ENCODE measurements at regions not wholly inside any gene's neighbourhood (a gene's known extent, or its start where the extent isn't known, plus 50 kb on each side); places are given as distances from the start of the nearest gene placed in this dataset.
"Not testable (repeated sequence)": the region's sequence is repeated elsewhere in the genome, so short reads cannot be mapped to it uniquely, and the experiment has no call there.

DNA sequence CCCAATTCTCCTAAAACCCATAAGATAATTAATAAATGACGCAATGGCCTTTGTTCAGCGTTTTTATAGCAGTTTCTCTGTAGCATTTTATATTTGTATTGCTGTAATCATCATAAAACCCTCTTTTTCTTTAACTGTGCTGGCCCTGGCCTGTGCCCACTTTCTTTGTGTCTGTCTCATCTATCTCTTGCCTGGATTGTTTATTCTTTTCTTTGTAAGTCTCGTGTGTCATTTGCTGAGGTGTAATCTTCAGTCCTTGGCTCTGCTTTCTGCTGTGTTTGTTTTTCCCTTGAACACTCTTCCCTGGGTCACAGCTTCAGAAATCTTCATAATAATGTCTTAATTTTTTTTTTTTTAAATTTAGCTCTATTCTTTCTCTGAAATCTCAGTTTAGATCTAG, 525.8 kb upstream of the LINC00305 start:
- Histone ChIP-seq H3K9me3 (no peaks in the 10 kb centered on the region), H3K4me2 (no peak overlapping the region), H3K4me1 (no peaks in the 10 kb centered on the region), H3K4me3 (no peak overlapping the region), H3K27ac (no peak overlapping the region)
- FAIRE-seq (no peak), ATAC-seq (no peak), DNase-seq (ENCODE audit: low read depth in 1 of 2, low spot score in 1 of 2) (no peak)
- ChIA-PET CTCF (no interaction called here), POLR2A (no interaction called here)
- 3% methylated on average over 3 of the region's 3 CpGs for WGBS (ENCODE audit: missing lambda C conversion rate)
- no peak for TF ChIP-seq CEBPB (IDR thresholded peaks at IDR 0.05)
- no peak for TF ChIP-seq NPAS2 (CRISPR knock-in tag; IDR thresholded peaks at IDR 0.05; ENCODE audit: borderline replicate concordance)
- TF ChIP-seq ESRRA (IDR thresholded peaks at IDR 0.05; ENCODE audit: borderline replicate concordance, low read length) = no peak
- no peak for TF ChIP-seq E2F6 (IDR thresholded peaks at IDR 0.05; ENCODE audit: borderline replicate concordance, low read depth)
- TF ChIP-seq HOXA7 (CRISPR knock-in tag; IDR thresholded peaks at IDR 0.05) = no peak
- TF ChIP-seq EP300 (IDR thresholded peaks at IDR 0.05) = no peak
- no peak for TF ChIP-seq TFCP2L1 (CRISPR knock-in tag; IDR thresholded peaks at IDR 0.05)
- no peak for TF ChIP-seq RAD21 (conservative IDR thresholded peaks at IDR 0.05 in 1 of 2, IDR thresholded peaks at IDR 0.05 in 1 of 2)
- TF ChIP-seq RARB (CRISPR knock-in tag; IDR thresholded peaks at IDR 0.05) = no peak
- no peak for TF ChIP-seq HDAC2 (IDR thresholded peaks at IDR 0.05)
- no peak for TF ChIP-seq PHF8 (IDR thresholded peaks at IDR 0.05; ENCODE audit: borderline replicate concordance, low read depth)
- TF ChIP-seq, protein P1, sequence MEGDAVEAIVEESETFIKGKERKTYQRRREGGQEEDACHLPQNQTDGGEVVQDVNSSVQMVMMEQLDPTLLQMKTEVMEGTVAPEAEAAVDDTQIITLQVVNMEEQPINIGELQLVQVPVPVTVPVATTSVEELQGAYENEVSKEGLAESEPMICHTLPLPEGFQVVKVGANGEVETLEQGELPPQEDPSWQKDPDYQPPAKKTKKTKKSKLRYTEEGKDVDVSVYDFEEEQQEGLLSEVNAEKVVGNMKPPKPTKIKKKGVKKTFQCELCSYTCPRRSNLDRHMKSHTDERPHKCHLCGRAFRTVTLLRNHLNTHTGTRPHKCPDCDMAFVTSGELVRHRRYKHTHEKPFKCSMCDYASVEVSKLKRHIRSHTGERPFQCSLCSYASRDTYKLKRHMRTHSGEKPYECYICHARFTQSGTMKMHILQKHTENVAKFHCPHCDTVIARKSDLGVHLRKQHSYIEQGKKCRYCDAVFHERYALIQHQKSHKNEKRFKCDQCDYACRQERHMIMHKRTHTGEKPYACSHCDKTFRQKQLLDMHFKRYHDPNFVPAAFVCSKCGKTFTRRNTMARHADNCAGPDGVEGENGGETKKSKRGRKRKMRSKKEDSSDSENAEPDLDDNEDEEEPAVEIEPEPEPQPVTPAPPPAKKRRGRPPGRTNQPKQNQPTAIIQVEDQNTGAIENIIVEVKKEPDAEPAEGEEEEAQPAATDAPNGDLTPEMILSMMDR (IDR thresholded peaks at IDR 0.05) = no peak
- TF ChIP-seq HOXB13 (CRISPR knock-in tag; IDR thresholded peaks at IDR 0.05; ENCODE audit: low read depth) = no peak

DNA sequence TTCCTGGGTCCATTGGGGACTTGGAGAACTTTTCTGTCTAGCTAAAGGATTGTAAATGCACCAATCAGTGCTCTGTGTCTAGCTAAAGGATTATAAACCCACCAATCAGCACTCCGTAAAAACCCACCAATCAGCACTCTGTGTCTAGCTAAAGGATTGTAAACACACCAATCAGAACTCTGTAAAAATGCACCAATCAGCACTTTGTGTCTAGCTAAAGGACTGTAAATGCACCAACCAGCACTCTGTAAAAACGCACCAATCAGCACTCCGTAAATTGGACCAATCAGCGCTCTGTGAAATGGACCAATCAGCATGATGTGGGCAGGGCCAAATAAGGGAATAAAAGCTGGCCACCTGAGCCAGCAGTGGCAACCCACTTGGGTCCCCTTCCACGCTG, 522.4 kb upstream of the LINC00305 start:
- CTCF ChIA-PET, ATAC-seq, FAIRE-seq: not testable (repeated sequence)

DNA sequence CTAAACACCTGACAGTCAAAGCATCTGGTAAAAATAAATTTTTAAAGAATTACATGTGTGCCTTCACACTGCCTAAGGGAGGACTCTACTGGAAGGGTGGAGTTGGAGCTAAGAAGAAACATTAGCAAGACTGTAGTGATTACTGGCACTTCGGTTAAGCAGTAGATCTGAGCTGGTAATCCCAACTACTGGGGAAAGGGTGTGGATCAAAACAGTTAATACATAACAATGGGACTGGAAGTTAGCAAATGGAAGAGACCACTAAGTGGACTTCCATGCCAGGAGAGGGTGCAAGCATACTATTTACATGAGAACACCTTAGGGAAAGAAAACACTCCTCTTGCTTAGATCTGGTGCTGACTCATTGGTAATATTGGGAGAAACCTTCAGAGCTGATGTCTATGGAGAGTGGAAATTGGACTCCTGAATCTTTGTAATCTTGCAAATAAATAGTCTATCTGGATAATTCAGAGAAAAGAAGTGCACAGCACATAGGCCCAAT, 519.6 kb upstream of the LINC00305 start:
- no peak for FAIRE-seq
- Histone ChIP-seq H3K27ac (no peak overlapping the region), H3K9me3 (no peaks in the 10 kb centered on the region), H3K4me3 (no peak overlapping the region), H3K4me1 (no peaks in the 10 kb centered on the region), H3K4me2 (no peak overlapping the region)
- ATAC-seq = no peak
- ChIA-PET POLR2A (no interaction called here), CTCF (no interaction called here)
- 14% methylated on average over 1 of the region's 1 CpG for WGBS (ENCODE audit: missing lambda C conversion rate)
- DNase-seq (ENCODE audit: low read depth in 1 of 2, low spot score in 1 of 2) = no peak
- TF ChIP-seq REST (IDR thresholded peaks at IDR 0.05) = no peak
- TF ChIP-seq, protein P1 (IDR thresholded peaks at IDR 0.05) = no peak
- TF ChIP-seq MAZ (IDR thresholded peaks at IDR 0.05; ENCODE audit: borderline replicate concordance, low read depth, low read length) = no peak
- TF ChIP-seq ZSCAN20 (CRISPR knock-in tag; IDR thresholded peaks at IDR 0.05) = no peak
- TF ChIP-seq, protein P2, sequence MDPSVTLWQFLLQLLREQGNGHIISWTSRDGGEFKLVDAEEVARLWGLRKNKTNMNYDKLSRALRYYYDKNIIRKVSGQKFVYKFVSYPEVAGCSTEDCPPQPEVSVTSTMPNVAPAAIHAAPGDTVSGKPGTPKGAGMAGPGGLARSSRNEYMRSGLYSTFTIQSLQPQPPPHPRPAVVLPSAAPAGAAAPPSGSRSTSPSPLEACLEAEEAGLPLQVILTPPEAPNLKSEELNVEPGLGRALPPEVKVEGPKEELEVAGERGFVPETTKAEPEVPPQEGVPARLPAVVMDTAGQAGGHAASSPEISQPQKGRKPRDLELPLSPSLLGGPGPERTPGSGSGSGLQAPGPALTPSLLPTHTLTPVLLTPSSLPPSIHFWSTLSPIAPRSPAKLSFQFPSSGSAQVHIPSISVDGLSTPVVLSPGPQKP (IDR thresholded peaks at IDR 0.05; ENCODE audit: low read depth, low read length) = no peak
- TF ChIP-seq, protein P3, sequence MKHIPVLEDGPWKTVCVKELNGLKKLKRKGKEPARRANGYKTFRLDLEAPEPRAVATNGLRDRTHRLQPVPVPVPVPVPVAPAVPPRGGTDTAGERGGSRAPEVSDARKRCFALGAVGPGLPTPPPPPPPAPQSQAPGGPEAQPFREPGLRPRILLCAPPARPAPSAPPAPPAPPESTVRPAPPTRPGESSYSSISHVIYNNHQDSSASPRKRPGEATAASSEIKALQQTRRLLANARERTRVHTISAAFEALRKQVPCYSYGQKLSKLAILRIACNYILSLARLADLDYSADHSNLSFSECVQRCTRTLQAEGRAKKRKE (CRISPR knock-in tag; IDR thresholded peaks at IDR 0.05; ENCODE audit: low read depth) = no peak
- TF ChIP-seq CHD4 (IDR thresholded peaks at IDR 0.05; ENCODE audit: borderline replicate concordance) = no peak
- no peak for TF ChIP-seq NPAS2 (CRISPR knock-in tag; IDR thresholded peaks at IDR 0.05; ENCODE audit: borderline replicate concordance)
- TF ChIP-seq, protein P4, sequence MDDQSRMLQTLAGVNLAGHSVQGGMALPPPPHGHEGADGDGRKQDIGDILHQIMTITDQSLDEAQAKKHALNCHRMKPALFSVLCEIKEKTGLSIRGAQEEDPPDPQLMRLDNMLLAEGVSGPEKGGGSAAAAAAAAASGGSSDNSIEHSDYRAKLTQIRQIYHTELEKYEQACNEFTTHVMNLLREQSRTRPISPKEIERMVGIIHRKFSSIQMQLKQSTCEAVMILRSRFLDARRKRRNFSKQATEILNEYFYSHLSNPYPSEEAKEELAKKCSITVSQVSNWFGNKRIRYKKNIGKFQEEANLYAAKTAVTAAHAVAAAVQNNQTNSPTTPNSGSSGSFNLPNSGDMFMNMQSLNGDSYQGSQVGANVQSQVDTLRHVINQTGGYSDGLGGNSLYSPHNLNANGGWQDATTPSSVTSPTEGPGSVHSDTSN (IDR thresholded peaks at IDR 0.05) = no peak
- no peak for TF ChIP-seq SMC3 (IDR thresholded peaks at IDR 0.05)

More for the DNA sequence above, 522.4 kb upstream of the LINC00305 start:
- DNase-seq (ENCODE audit: low read depth in 1 of 2, low spot score in 1 of 2); H3K4me3 ChIP-seq; H3K27ac ChIP-seq; H3K4me2 ChIP-seq; H3K4me1 ChIP-seq; POLR2A ChIA-PET; H3K9me3 ChIP-seq: not testable (repeated sequence)
- peak; percentile 43 for TF ChIP-seq MAFK (IDR thresholded peaks at IDR 0.05; ENCODE audit: partially characterized antibody)
- WGBS (ENCODE audit: missing lambda C conversion rate) = 8% methylated on average over 4 of the region's 5 CpGs
